GM12865 (cell line): ENCODE measurements at regions not wholly inside any gene's neighbourhood (a gene's known extent, or its start where the extent isn't known, plus 50 kb on each side); places are given as distances from the start of the nearest gene placed in this dataset.

ENCODE experiments used
- DNase-seq: peaks from one replicate; pipeline ENCODE4 v3.0.0; 2010; ENCODE audit warnings: low read depth
- H3K4me3 ChIP-seq: 2 replicates; pipeline ENCODE4 v1.5.1; 2011; ENCODE audit warnings: mild to moderate bottlenecking, low read depth, low read length, control low read depth
- CTCF ChIP-seq: IDR thresholded peaks from 2 replicates; pipeline ENCODE4 v1.5.1; 2011; ENCODE audit warnings: low read length, control low read depth, low read depth, inconsistent platforms; ENCODE audit not compliant: insufficient read depth; ENCODE audit errors: missing control alignments

DNA sequence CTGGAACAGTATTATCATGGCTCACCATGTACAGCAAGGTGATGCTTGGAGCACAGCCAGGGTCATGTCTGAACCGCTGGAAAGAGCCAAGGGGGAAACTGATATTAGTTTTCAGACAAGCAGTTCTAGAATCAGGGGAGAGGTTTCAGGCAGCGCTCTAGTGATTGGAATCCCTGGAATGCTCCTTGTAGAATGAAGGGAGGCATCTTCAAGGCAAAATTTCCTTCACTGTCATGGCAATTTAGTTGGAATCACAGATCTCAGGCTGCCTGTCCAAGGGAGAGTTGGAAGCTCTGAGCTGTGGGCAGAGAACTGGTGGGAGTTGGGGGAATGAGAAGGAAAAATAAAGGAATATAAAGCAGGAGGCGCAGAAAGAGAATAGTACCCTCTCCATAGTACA lies 737.1 kb downstream of the PTPRU start:
- no peak for DNase-seq
- H3K4me3 ChIP-seq, result no peak overlapping the region
- no peak for TF ChIP-seq CTCF

- no peak for TF ChIP-seq CTCF
- no peak for DNase-seq
- no peak overlapping the region for H3K4me3 ChIP-seq
Measured at GRCh38 chr1:29972421-29973053, 736.2 kb downstream of the PTPRU start.

DNA sequence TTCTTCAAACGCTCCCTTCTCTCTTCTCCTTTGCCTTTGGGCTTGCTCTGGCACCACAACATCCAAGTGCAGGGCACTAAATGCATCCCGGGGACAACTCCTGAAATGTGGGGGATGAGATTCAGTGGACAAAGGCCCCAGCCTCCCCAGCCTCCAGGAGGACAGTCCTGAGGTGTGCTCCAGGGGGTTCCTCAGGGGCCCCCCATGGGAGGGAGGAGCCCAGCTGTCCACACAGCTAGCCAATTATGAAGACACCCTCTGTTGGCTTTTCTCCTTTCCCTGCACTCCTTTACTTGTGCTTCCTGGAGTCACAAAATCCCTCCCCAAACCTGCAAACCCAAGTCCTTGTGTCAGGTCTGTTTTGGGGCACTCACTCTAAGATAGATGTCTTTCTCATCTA lies 735.4 kb downstream of the PTPRU start:
- no peak for TF ChIP-seq CTCF
- no peak overlapping the region for H3K4me3 ChIP-seq
- no peak for DNase-seq

GRCh38 chr1:29970747-29971325 lies 734.5 kb downstream of the PTPRU start:
- no peak overlapping the region for H3K4me3 ChIP-seq
- DNase-seq, result no peak
- TF ChIP-seq CTCF, result no peak

DNA sequence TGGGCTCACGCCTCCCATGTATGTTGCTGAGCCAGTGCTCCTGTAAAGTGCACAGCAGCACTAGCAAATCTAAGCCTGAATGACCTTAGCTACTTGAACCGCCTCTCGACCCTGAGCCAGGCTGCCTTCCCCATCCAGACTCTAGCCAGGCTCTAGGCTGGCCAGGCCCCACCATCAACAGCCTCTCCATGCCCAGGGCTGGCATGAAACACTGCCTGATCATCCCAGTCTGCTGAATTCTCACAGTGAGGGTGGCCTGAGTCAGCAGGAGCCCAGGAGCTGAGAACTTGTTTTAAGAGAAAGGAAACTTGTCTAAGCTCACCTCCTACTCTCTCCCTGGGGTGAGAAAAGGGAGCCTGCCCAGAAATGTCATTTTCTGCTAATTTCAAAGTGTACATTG lies 733.3 kb downstream of the PTPRU start:
- H3K4me3 ChIP-seq, result no peak overlapping the region
- TF ChIP-seq CTCF, result no peak
- DNase-seq, result no peak

- no peak for TF ChIP-seq CTCF
- no peak for DNase-seq
- no peak overlapping the region for H3K4me3 ChIP-seq
Measured at GRCh38 chr1:29967261-29967660, 730.9 kb downstream of the PTPRU start.

DNA sequence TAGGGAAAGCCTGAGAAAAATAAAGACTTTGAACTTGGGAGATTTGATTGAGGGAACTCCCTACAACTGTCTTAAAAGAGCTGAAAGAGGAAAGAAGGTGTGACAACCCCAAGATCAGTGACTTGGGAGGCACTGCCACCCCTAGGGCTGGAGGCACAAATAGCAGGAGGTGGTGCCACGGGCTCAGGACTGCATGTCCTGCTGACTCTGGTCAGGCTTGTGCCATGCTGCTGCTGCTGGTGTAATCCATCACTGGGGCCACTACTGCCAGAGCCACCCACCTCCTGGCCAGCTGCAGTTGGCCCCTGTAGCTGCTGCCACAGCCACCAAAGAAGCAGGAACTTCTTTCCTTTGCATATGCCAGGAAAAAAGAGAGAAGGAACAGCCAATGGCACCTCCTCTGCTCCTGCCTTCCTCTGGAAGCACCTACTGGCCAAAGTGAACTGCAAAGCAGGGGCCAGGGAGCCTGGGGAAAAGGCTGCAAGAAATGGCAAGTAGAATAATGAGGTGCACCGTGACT lies 730.3 kb downstream of the PTPRU start:
- H3K4me3 ChIP-seq, result no peak overlapping the region
- no peak for TF ChIP-seq CTCF
- DNase-seq, result no peak
